Duodenal mucosa (tissue), 2 donors: ENCODE measurements at regions not wholly inside any gene's neighbourhood (a gene's known extent, or its start where the extent isn't known, plus 50 kb on each side); places are given as distances from the start of the nearest gene placed in this dataset.
A peak's percentile ranks its signal among the peaks of the same experiment; 100 is the strongest.

Experiments used
- H3K27ac ChIP-seq: one replicate; pipeline ENCODE4 v1.7.0; 2013; ENCODE audit warnings: low read depth, low read length
- H3K27me3 ChIP-seq, 2 donors: one replicate each; pipeline ENCODE4 v1.7.0; 2013; ENCODE audit warnings: low read length in 2 of 2, control low read depth in 1 of 2; ENCODE audit not compliant: insufficient read depth in 2 of 2, control insufficient read depth in 1 of 2
- H3K36me3 ChIP-seq, 2 donors: one replicate each; pipeline ENCODE4 v1.7.0; 2013; ENCODE audit warnings: low read length in 2 of 2, control low read depth in 1 of 2; ENCODE audit not compliant: insufficient read depth in 2 of 2, control insufficient read depth in 1 of 2
- H3K4me1 ChIP-seq, 2 donors: one replicate each; pipeline ENCODE4 v1.7.0; 2013; ENCODE audit warnings: low read length in 2 of 2, control low read depth in 1 of 2; ENCODE audit not compliant: insufficient read depth in 2 of 2, control insufficient read depth in 1 of 2
- H3K4me3 ChIP-seq, 2 donors: one replicate each; pipeline ENCODE4 v1.7.0; 2013; ENCODE audit warnings: low read length in 2 of 2, low read depth in 1 of 2
- H3K9ac ChIP-seq, 2 donors: one replicate each; pipeline ENCODE4 v1.7.0; 2013; ENCODE audit warnings: low read length in 2 of 2, low read depth in 1 of 2
- H3K9me3 ChIP-seq, 2 donors: one replicate each; pipeline ENCODE4 v1.7.0; 2013; ENCODE audit warnings: low read length in 2 of 2, control low read depth in 1 of 2; ENCODE audit not compliant: control insufficient read depth in 1 of 2

GRCh38 chrX:131792356-131792749 is 230.7 kb upstream of the STK26 start:
- no peak overlapping the region for H3K4me3 ChIP-seq
- no peaks in the 10 kb centered on the region for H3K27me3 ChIP-seq
- no peak overlapping the region for H3K9ac ChIP-seq
- no peak overlapping the region for H3K27ac ChIP-seq
- no peaks in the 10 kb centered on the region for H3K36me3 ChIP-seq
- H3K4me1 ChIP-seq, result no peaks in the 10 kb centered on the region
- H3K9me3 ChIP-seq, result no peaks in the 10 kb centered on the region

- H3K27me3 ChIP-seq, result no peaks in the 10 kb centered on the region
- no peak overlapping the region for H3K4me3 ChIP-seq
- no peaks in the 10 kb centered on the region for H3K9me3 ChIP-seq
- H3K27ac ChIP-seq, result no peak overlapping the region
- no peak overlapping the region for H3K9ac ChIP-seq
- no peaks in the 10 kb centered on the region for H3K36me3 ChIP-seq
- H3K4me1 ChIP-seq, result no peaks in the 10 kb centered on the region
Measured at GRCh38 chrX:131792789-131793462, 230.2 kb upstream of the STK26 start.

GRCh38 chrX:131795442-131796229 is 227.5 kb upstream of the STK26 start:
- no peak overlapping the region for H3K4me3 ChIP-seq

GRCh38 chrX:131801066-131801465 is 222.0 kb upstream of the STK26 start:
- no peaks in the 10 kb centered on the region for H3K4me1 ChIP-seq
- H3K36me3 ChIP-seq, result no peaks in the 10 kb centered on the region
- no peak overlapping the region for H3K9ac ChIP-seq
- no peaks in the 10 kb centered on the region for H3K27me3 ChIP-seq
- H3K9me3 ChIP-seq, result no peaks in the 10 kb centered on the region
- H3K4me3 ChIP-seq, result no peak overlapping the region
- no peak overlapping the region for H3K27ac ChIP-seq

More at GRCh38 chrX:131795442-131796229, 227.5 kb upstream of the STK26 start:
- no peaks in the 10 kb centered on the region for H3K36me3 ChIP-seq
- no peak overlapping the region for H3K27ac ChIP-seq
- H3K27me3 ChIP-seq, result no peaks in the 10 kb centered on the region
- H3K9ac ChIP-seq, result no peak overlapping the region
- no peaks in the 10 kb centered on the region for H3K4me1 ChIP-seq
- H3K9me3 ChIP-seq, result no peaks in the 10 kb centered on the region

- no peaks in the 10 kb centered on the region for H3K4me1 ChIP-seq
- no peak overlapping the region for H3K4me3 ChIP-seq
- no peak overlapping the region for H3K27ac ChIP-seq
- H3K27me3 ChIP-seq, result no peaks in the 10 kb centered on the region
- no peaks in the 10 kb centered on the region for H3K9me3 ChIP-seq
- no peak overlapping the region for H3K9ac ChIP-seq
- H3K36me3 ChIP-seq, result no peaks in the 10 kb centered on the region
Measured at GRCh38 chrX:131801911-131802310, 221.2 kb upstream of the STK26 start.

- H3K9ac ChIP-seq, result no peak overlapping the region
- no peaks in the 10 kb centered on the region for H3K9me3 ChIP-seq
- no peaks in the 10 kb centered on the region for H3K36me3 ChIP-seq
- H3K27me3 ChIP-seq, result no peaks in the 10 kb centered on the region
- no peak overlapping the region for H3K4me3 ChIP-seq
- no peaks in the 10 kb centered on the region for H3K4me1 ChIP-seq
- no peak overlapping the region for H3K27ac ChIP-seq
Measured at GRCh38 chrX:131802836-131803626, 220.1 kb upstream of the STK26 start.

GRCh38 chrX:131812847-131813825 is 210.0 kb upstream of the STK26 start:
- Histone ChIP-seq H3K36me3 (no peaks in the 10 kb centered on the region), H3K4me1 (no peaks in the 10 kb centered on the region), H3K27me3 (no peaks in the 10 kb centered on the region), H3K9me3 (no peaks in the 10 kb centered on the region), H3K27ac (no peak overlapping the region), H3K4me3 (peak overlapping the region in 1 of 2 donors; percentile 17), H3K9ac (no peak overlapping the region)

- no peaks in the 10 kb centered on the region for H3K9me3 ChIP-seq
- H3K27me3 ChIP-seq, result no peaks in the 10 kb centered on the region
- no peak overlapping the region for H3K27ac ChIP-seq
- H3K9ac ChIP-seq, result no peak overlapping the region
- H3K4me3 ChIP-seq, result no peak overlapping the region
- no peaks in the 10 kb centered on the region for H3K36me3 ChIP-seq
- H3K4me1 ChIP-seq, result no peaks in the 10 kb centered on the region
Measured at GRCh38 chrX:131816551-131817136, 206.5 kb upstream of the STK26 start.

GRCh38 chrX:131818297-131818936 is 204.7 kb upstream of the STK26 start:
- Histone ChIP-seq H3K27me3 (no peaks in the 10 kb centered on the region), H3K9me3 (no peaks in the 10 kb centered on the region), H3K4me3 (no peak overlapping the region), H3K36me3 (no peaks in the 10 kb centered on the region), H3K27ac (no peak overlapping the region), H3K4me1 (no peaks in the 10 kb centered on the region), H3K9ac (no peak overlapping the region)
